ENCODE measurements at regions not wholly inside any gene's neighbourhood (a gene's known extent, or its start where the extent isn't known, plus 50 kb on each side); places are given as distances from the start of the nearest gene placed in this dataset.

DNA sequence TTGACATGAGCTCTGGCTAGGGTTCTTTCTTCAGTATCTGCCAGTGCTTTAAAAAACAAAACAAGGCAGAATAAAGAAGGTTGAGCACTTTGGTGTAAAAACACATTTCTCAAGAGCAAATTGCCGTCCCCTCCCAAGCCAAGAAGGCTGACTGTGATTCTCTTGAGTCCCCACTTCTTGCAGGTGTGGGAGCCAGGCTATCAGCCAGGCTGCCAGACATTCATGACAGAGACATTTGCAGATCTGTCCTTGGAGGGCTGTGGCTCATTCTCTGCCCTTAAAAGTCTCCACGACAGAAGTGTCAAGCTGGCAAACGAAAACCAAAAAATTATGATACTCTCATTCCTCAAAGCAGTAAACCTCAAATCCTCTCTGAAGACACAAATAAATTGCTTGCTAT is 749.3 kb upstream of the HS6ST1 start:
- intact Hi-C loops (cut with micrococcal nuclease) (no loop called here), dilution Hi-C loops (cut with MboI; ENCODE audit: extremely low pct_ligation_motif_present, low sequenced_read_pairs) (no loop called here)
- H4K20me1 ChIP-seq (replicated peaks; ENCODE audit: control insufficient read depth, extremely low read depth, insufficient read depth, low read length), result no peaks in the 10 kb centered on the region
- ChIA-PET POLR2A (no interaction called here), CTCF (no interaction called here)
- no peak overlapping the region for H3K4me2 ChIP-seq (ENCODE audit: insufficient read depth, low read length)
- peaks cover 5% of the 10 kb centered on the region for H3K9me3 ChIP-seq (replicated peaks; ENCODE audit: control insufficient read depth, insufficient read depth, low read length)
- no peaks in the 10 kb centered on the region for H3K9me1 ChIP-seq (replicated peaks; ENCODE audit: control insufficient read depth, extremely low read depth, insufficient read depth, low read length)
- H2AFZ ChIP-seq (ENCODE audit: low read depth, low read length), result no peak overlapping the region
- TF ChIP-seq GATA2 (IDR thresholded peaks at IDR 0.05; ENCODE audit: insufficient read depth, insufficient read length, low read depth, low read length), result no peak
- TF ChIP-seq POLR2AphosphoS5 (IDR thresholded peaks at IDR 0.05; ENCODE audit: insufficient read depth, low read depth, low read length), result no peak
- TF ChIP-seq JUN (IDR thresholded peaks at IDR 0.05; ENCODE audit: borderline replicate concordance, insufficient read depth, insufficient read length, low read depth), result no peak
- no peak for TF ChIP-seq MYC (IDR thresholded peaks at IDR 0.05; ENCODE audit: low read depth, low read length)
- no peak for TF ChIP-seq POLR2A (IDR thresholded peaks at IDR 0.05; ENCODE audit: low read depth, low read length)
- TF ChIP-seq EZH2 (IDR thresholded peaks at IDR 0.05; ENCODE audit: borderline replicate concordance, low read depth, low read length, severe bottlenecking), result no peak
- TF ChIP-seq, protein P1, sequence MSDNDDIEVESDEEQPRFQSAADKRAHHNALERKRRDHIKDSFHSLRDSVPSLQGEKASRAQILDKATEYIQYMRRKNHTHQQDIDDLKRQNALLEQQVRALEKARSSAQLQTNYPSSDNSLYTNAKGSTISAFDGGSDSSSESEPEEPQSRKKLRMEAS (IDR thresholded peaks at IDR 0.05; ENCODE audit: insufficient read depth, insufficient read length), result no peak
- TF ChIP-seq, protein P2, sequence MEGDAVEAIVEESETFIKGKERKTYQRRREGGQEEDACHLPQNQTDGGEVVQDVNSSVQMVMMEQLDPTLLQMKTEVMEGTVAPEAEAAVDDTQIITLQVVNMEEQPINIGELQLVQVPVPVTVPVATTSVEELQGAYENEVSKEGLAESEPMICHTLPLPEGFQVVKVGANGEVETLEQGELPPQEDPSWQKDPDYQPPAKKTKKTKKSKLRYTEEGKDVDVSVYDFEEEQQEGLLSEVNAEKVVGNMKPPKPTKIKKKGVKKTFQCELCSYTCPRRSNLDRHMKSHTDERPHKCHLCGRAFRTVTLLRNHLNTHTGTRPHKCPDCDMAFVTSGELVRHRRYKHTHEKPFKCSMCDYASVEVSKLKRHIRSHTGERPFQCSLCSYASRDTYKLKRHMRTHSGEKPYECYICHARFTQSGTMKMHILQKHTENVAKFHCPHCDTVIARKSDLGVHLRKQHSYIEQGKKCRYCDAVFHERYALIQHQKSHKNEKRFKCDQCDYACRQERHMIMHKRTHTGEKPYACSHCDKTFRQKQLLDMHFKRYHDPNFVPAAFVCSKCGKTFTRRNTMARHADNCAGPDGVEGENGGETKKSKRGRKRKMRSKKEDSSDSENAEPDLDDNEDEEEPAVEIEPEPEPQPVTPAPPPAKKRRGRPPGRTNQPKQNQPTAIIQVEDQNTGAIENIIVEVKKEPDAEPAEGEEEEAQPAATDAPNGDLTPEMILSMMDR (IDR thresholded peaks at IDR 0.05; ENCODE audit: extremely low read depth in 1 of 2, insufficient read depth in 1 of 2, low read depth in 1 of 2, low read length in 2 of 2), result no peak
- TF ChIP-seq FOS (IDR thresholded peaks at IDR 0.05; ENCODE audit: borderline replicate concordance, insufficient read depth, low read length), result no peak
- no peaks in the 10 kb centered on the region for H3K27me3 ChIP-seq (ENCODE audit: control insufficient read depth in 2 of 2, insufficient read depth in 2 of 2, low read length in 2 of 2)
- no TSS peak for BruUV-seq (replicated peaks)
- DNase-seq (ENCODE audit: low read depth, low spot score) (no peak), FAIRE-seq (no peak)
- H3K4me1 ChIP-seq (ENCODE audit: control insufficient read depth, extremely low read depth, insufficient read depth, low read length), result no peaks in the 10 kb centered on the region
- no peaks in the 10 kb centered on the region for H3K79me2 ChIP-seq (ENCODE audit: control insufficient read depth, insufficient read depth, low read length)
- H3K4me3 ChIP-seq (replicated peaks in 1 of 3; ENCODE audit: insufficient read depth in 1 of 3, low read depth in 1 of 3, low read length in 3 of 3), result no peak overlapping the region
- H3K36me3 ChIP-seq (ENCODE audit: control insufficient read depth in 2 of 2, extremely low read depth in 1 of 2, insufficient read depth in 2 of 2, low read length in 2 of 2), result no peaks in the 10 kb centered on the region
- H3K9ac ChIP-seq (replicated peaks; ENCODE audit: extremely low read depth, insufficient read depth, low read length), result no peak overlapping the region
- H3K27ac ChIP-seq (ENCODE audit: insufficient read depth, low read depth, low read length), result no peak overlapping the region
